Activated T-helper 17 cell treated with anti-CD3 and anti-CD28 coated beads, Interleukin-2, amount 50 U/mL, for 72 hours (primary cell): ENCODE measurements at regions not wholly inside any gene's neighbourhood (a gene's known extent, or its start where the extent isn't known, plus 50 kb on each side); places are given as distances from the start of the nearest gene placed in this dataset.

Experiments used
- ATAC-seq: fragments of 150-1000 bp; cut with Tn5 transposase; replicated peaks from 2 replicates; pipeline ENCODE4 v1.10.0; 2021; ENCODE audit warnings: mild to moderate bottlenecking, moderate library complexity
- H3K27ac Mint-ChIP-seq: one replicate; pipeline ENCODE4 v1.8.0; 2022; ENCODE audit warnings: mixed read lengths
- H3K27me3 Mint-ChIP-seq: one replicate; pipeline ENCODE4 v1.8.0; 2022; ENCODE audit warnings: mixed read lengths
- H3K36me3 Mint-ChIP-seq: one replicate; pipeline ENCODE4 v1.8.0; 2022; ENCODE audit warnings: low read depth, mild to moderate bottlenecking, mixed read lengths
- H3K4me1 Mint-ChIP-seq: one replicate; pipeline ENCODE4 v1.8.0; 2022; ENCODE audit warnings: mixed read lengths
- H3K4me3 Mint-ChIP-seq: one replicate; pipeline ENCODE4 v1.8.0; 2022; ENCODE audit warnings: mild to moderate bottlenecking, mixed read lengths
- H3K9me3 Mint-ChIP-seq: one replicate; pipeline ENCODE4 v1.8.0; 2022; ENCODE audit warnings: mixed read lengths

GRCh38 chr7:42744746-42745145 is 167.1 kb downstream of the C7orf25 start:
- ATAC-seq = no peak
- Mint-ChIP-seq H3K27ac (no peak overlapping the region), H3K4me1 (no peaks in the 10 kb centered on the region), H3K9me3 (no peaks in the 10 kb centered on the region), H3K36me3 (no peaks in the 10 kb centered on the region), H3K27me3 (peaks cover 3% of the 10 kb centered on the region), H3K4me3 (no peak overlapping the region)

GRCh38 chr7:42743077-42743858 is 168.6 kb downstream of the C7orf25 start:
- no peak overlapping the region for H3K27ac Mint-ChIP-seq
- no peaks in the 10 kb centered on the region for H3K9me3 Mint-ChIP-seq
- H3K36me3 Mint-ChIP-seq = no peaks in the 10 kb centered on the region
- H3K27me3 Mint-ChIP-seq = peaks cover 3% of the 10 kb centered on the region
- no peak for ATAC-seq
- no peaks in the 10 kb centered on the region for H3K4me1 Mint-ChIP-seq
- H3K4me3 Mint-ChIP-seq = no peak overlapping the region

- Mint-ChIP-seq H3K9me3 (no peaks in the 10 kb centered on the region), H3K4me3 (no peak overlapping the region), H3K36me3 (no peaks in the 10 kb centered on the region), H3K4me1 (no peaks in the 10 kb centered on the region), H3K27me3 (peaks cover 3% of the 10 kb centered on the region), H3K27ac (no peak overlapping the region)
- ATAC-seq = no peak
These were observed 169.6 kb downstream of the C7orf25 start for GRCh38 chr7:42742318-42742717.

GRCh38 chr7:42740408-42740807 is 171.5 kb downstream of the C7orf25 start:
- Mint-ChIP-seq H3K27me3 (no peaks in the 10 kb centered on the region), H3K27ac (no peak overlapping the region), H3K4me3 (no peak overlapping the region), H3K4me1 (no peaks in the 10 kb centered on the region), H3K36me3 (no peaks in the 10 kb centered on the region), H3K9me3 (no peaks in the 10 kb centered on the region)
- ATAC-seq = no peak

GRCh38 chr7:42739638-42740037 is 172.2 kb downstream of the C7orf25 start:
- no peak for ATAC-seq
- Mint-ChIP-seq H3K9me3 (no peaks in the 10 kb centered on the region), H3K4me3 (no peak overlapping the region), H3K27ac (no peak overlapping the region), H3K4me1 (no peaks in the 10 kb centered on the region), H3K36me3 (no peaks in the 10 kb centered on the region), H3K27me3 (no peaks in the 10 kb centered on the region)

GRCh38 chr7:42736931-42737330 is 174.9 kb downstream of the C7orf25 start:
- no peak overlapping the region for H3K27ac Mint-ChIP-seq
- H3K4me1 Mint-ChIP-seq = no peaks in the 10 kb centered on the region
- no peaks in the 10 kb centered on the region for H3K9me3 Mint-ChIP-seq
- H3K4me3 Mint-ChIP-seq = no peak overlapping the region
- H3K27me3 Mint-ChIP-seq = no peaks in the 10 kb centered on the region
- H3K36me3 Mint-ChIP-seq = no peaks in the 10 kb centered on the region
- no peak for ATAC-seq

- ATAC-seq = no peak
- H3K4me3 Mint-ChIP-seq = no peak overlapping the region
- no peaks in the 10 kb centered on the region for H3K9me3 Mint-ChIP-seq
- no peaks in the 10 kb centered on the region for H3K4me1 Mint-ChIP-seq
- no peak overlapping the region for H3K27ac Mint-ChIP-seq
- H3K36me3 Mint-ChIP-seq = no peaks in the 10 kb centered on the region
- no peaks in the 10 kb centered on the region for H3K27me3 Mint-ChIP-seq
These were observed 176.8 kb downstream of the C7orf25 start for GRCh38 chr7:42735081-42735480.

- no peaks in the 10 kb centered on the region for H3K36me3 Mint-ChIP-seq
- ATAC-seq = no peak
These were observed 177.3 kb downstream of the C7orf25 start for GRCh38 chr7:42734568-42734967.

GRCh38 chr7:42733040-42733439 is 178.8 kb downstream of the C7orf25 start:
- no peaks in the 10 kb centered on the region for H3K36me3 Mint-ChIP-seq
- H3K27me3 Mint-ChIP-seq = peaks cover 6% of the 10 kb centered on the region
- H3K4me3 Mint-ChIP-seq = no peak overlapping the region
- H3K27ac Mint-ChIP-seq = no peak overlapping the region
- no peaks in the 10 kb centered on the region for H3K4me1 Mint-ChIP-seq
- H3K9me3 Mint-ChIP-seq = no peaks in the 10 kb centered on the region
- no peak for ATAC-seq

More at GRCh38 chr7:42734568-42734967, 177.3 kb downstream of the C7orf25 start:
- Mint-ChIP-seq H3K27me3 (peaks cover 3% of the 10 kb centered on the region), H3K4me3 (no peak overlapping the region), H3K9me3 (no peaks in the 10 kb centered on the region), H3K4me1 (no peaks in the 10 kb centered on the region), H3K27ac (no peak overlapping the region)

GRCh38 chr7:42730586-42730985 is 181.3 kb downstream of the C7orf25 start:
- peaks cover 6% of the 10 kb centered on the region for H3K27me3 Mint-ChIP-seq
- ATAC-seq = no peak
- H3K4me1 Mint-ChIP-seq = no peaks in the 10 kb centered on the region
- no peaks in the 10 kb centered on the region for H3K36me3 Mint-ChIP-seq
- H3K9me3 Mint-ChIP-seq = no peaks in the 10 kb centered on the region
- H3K27ac Mint-ChIP-seq = no peak overlapping the region
- H3K4me3 Mint-ChIP-seq = no peak overlapping the region

GRCh38 chr7:42729053-42729765 is 182.7 kb downstream of the C7orf25 start:
- no peak for ATAC-seq
- Mint-ChIP-seq H3K9me3 (no peaks in the 10 kb centered on the region), H3K27me3 (peaks cover 6% of the 10 kb centered on the region), H3K27ac (no peak overlapping the region), H3K4me1 (no peaks in the 10 kb centered on the region), H3K36me3 (no peaks in the 10 kb centered on the region), H3K4me3 (no peak overlapping the region)

GRCh38 chr7:42727451-42727850 is 184.4 kb downstream of the C7orf25 start:
- Mint-ChIP-seq H3K4me3 (no peak overlapping the region), H3K4me1 (no peaks in the 10 kb centered on the region), H3K27ac (no peak overlapping the region), H3K36me3 (no peaks in the 10 kb centered on the region), H3K9me3 (no peaks in the 10 kb centered on the region), H3K27me3 (peaks cover 6% of the 10 kb centered on the region)
- no peak for ATAC-seq

GRCh38 chr7:42726066-42726785 is 185.6 kb downstream of the C7orf25 start:
- no peaks in the 10 kb centered on the region for H3K4me1 Mint-ChIP-seq
- no peak overlapping the region for H3K4me3 Mint-ChIP-seq
- no peaks in the 10 kb centered on the region for H3K9me3 Mint-ChIP-seq
- H3K27me3 Mint-ChIP-seq = peaks cover 6% of the 10 kb centered on the region
- H3K27ac Mint-ChIP-seq = no peak overlapping the region
- no peak for ATAC-seq
- H3K36me3 Mint-ChIP-seq = no peaks in the 10 kb centered on the region

- no peaks in the 10 kb centered on the region for H3K27me3 Mint-ChIP-seq
- H3K27ac Mint-ChIP-seq = no peak overlapping the region
- H3K9me3 Mint-ChIP-seq = peaks cover 2% of the 10 kb centered on the region
- no peak overlapping the region for H3K4me3 Mint-ChIP-seq
- no peak for ATAC-seq
- H3K4me1 Mint-ChIP-seq = no peaks in the 10 kb centered on the region
- no peaks in the 10 kb centered on the region for H3K36me3 Mint-ChIP-seq
These were observed 189.2 kb downstream of the C7orf25 start for GRCh38 chr7:42722716-42723115.

GRCh38 chr7:42722198-42722597 is 189.7 kb downstream of the C7orf25 start:
- Mint-ChIP-seq H3K27ac (no peak overlapping the region), H3K4me1 (no peaks in the 10 kb centered on the region), H3K36me3 (no peaks in the 10 kb centered on the region), H3K4me3 (no peak overlapping the region), H3K9me3 (peaks cover 4% of the 10 kb centered on the region), H3K27me3 (no peaks in the 10 kb centered on the region)
- ATAC-seq = no peak
